Endothelial cell of umbilical vein (primary cell): ENCODE measurements at regions not wholly inside any gene's neighbourhood (a gene's known extent, or its start where the extent isn't known, plus 50 kb on each side); places are given as distances from the start of the nearest gene placed in this dataset.

Experiments used
- BruUV-seq: library from RNA; stranded (reverse); fragments of 400-500 nt; replicated peaks from 2 replicates; lab custom pipeline; 2021; lab: Mats Ljungman, UMichigan
- CTCF ChIA-PET: fragments of 300-600, 350-600 bp; sonication (Branson Sonifier 250); formaldehyde crosslinking; loops from one replicate; lab custom pipeline; 2021; ENCODE audit warnings: antibody characterized with exemption, inconsistent platforms; lab: Charles Lee
- POLR2A ChIA-PET: fragments of 300-600, 350-600 bp; sonication (Branson Sonifier 250); formaldehyde crosslinking; loops from one replicate; lab custom pipeline; 2021; ENCODE audit warnings: antibody characterized with exemption, inconsistent platforms; lab: Charles Lee
- DNase-seq: peaks from one replicate; pipeline ENCODE4 v3.0.0-alpha.2; 2011; ENCODE audit warnings: low read depth, low spot score
- FAIRE-seq: peaks from 2 replicates; lab custom pipeline; 2011; peaks lifted over from hg19 to GRCh38; lab: Jason Lieb, UNC
- H2AFZ ChIP-seq: 2 replicates; pipeline ENCODE4 v1.6.0; 2012; ENCODE audit warnings: low read depth, low read length, control low read depth, inconsistent platforms
- H3K27ac ChIP-seq: 2 replicates; pipeline ENCODE4 v1.5.1; 2011; ENCODE audit warnings: low read depth, mild to moderate bottlenecking, control low read depth, low read length, moderate library complexity; ENCODE audit not compliant: insufficient read depth
- H3K27me3 ChIP-seq, 2 experiments: 2 replicates each; pipeline versions ENCODE4 v1.6.0 to v1.6.1; 2011; ENCODE audit warnings: low read length in 2 of 2, mixed read lengths in 1 of 2; ENCODE audit not compliant: control insufficient read depth in 2 of 2, insufficient read depth in 2 of 2
- H3K36me3 ChIP-seq, 2 experiments: 2 replicates in 1 of 2; 3 replicates in 1 of 2; pipeline ENCODE4 v1.5.1; 2011; ENCODE audit warnings: low read length in 2 of 2, mild to moderate bottlenecking in 1 of 2, moderate library complexity in 1 of 2; ENCODE audit not compliant: control insufficient read depth in 2 of 2, insufficient read depth in 2 of 2; ENCODE audit errors: extremely low read depth in 1 of 2
- H3K4me1 ChIP-seq: 3 replicates; pipeline ENCODE4 v1.5.1; 2011; ENCODE audit warnings: mild to moderate bottlenecking, low read length; ENCODE audit not compliant: control insufficient read depth, insufficient read depth; ENCODE audit errors: extremely low read depth
- H3K4me2 ChIP-seq: 2 replicates; pipeline ENCODE4 v1.6.1; 2011; ENCODE audit warnings: low read length, control low read depth, mixed read lengths; ENCODE audit not compliant: insufficient read depth
- H3K4me3 ChIP-seq, 3 experiments: fragments of 200-600 bp in 1 of 3; sonication (generic), shearing (Covaris generic) in 1 of 3; replicated peaks in 1 of 3; 2 replicates each; pipeline ENCODE4 v1.5.1; 2011 to 2016; ENCODE audit warnings: control low read depth in 3 of 3, low read length in 3 of 3, mild to moderate bottlenecking in 2 of 3, inconsistent platforms in 1 of 3, low read depth in 1 of 3, moderate library complexity in 1 of 3; ENCODE audit not compliant: insufficient read depth in 1 of 3
- H3K79me2 ChIP-seq: 2 replicates; pipeline ENCODE4 v1.6.0; 2012; ENCODE audit warnings: low read length, inconsistent platforms; ENCODE audit not compliant: control insufficient read depth, insufficient read depth
- H3K9ac ChIP-seq: replicated peaks from 2 replicates; pipeline ENCODE3; 2011; ENCODE audit warnings: low read length, control low read depth; ENCODE audit not compliant: insufficient read depth; ENCODE audit errors: extremely low read depth
- H3K9me1 ChIP-seq: replicated peaks from 3 replicates; pipeline ENCODE4 v1.6.0; 2011; ENCODE audit warnings: mild to moderate bottlenecking, low read length; ENCODE audit not compliant: control insufficient read depth, insufficient read depth; ENCODE audit errors: extremely low read depth
- H3K9me3 ChIP-seq: replicated peaks from 2 replicates; pipeline ENCODE4 v1.5.1; 2012; ENCODE audit warnings: low read length, inconsistent platforms; ENCODE audit not compliant: control insufficient read depth, insufficient read depth
- H4K20me1 ChIP-seq: replicated peaks from 2 replicates; pipeline ENCODE3; 2011; ENCODE audit warnings: mild to moderate bottlenecking, low read length; ENCODE audit not compliant: control insufficient read depth, insufficient read depth; ENCODE audit errors: extremely low read depth
- CTCF ChIP-seq, 2 donors: IDR thresholded peaks; 1 replicate in 1 of 2; 2 replicates in 1 of 2; pipeline ENCODE4 v1.5.1; 2011; ENCODE audit warnings: low read length in 2 of 2, mild to moderate bottlenecking in 2 of 2, moderate library complexity in 2 of 2, control low read depth in 1 of 2, inconsistent platforms in 1 of 2, low read depth in 1 of 2; ENCODE audit not compliant: insufficient read depth in 1 of 2; ENCODE audit errors: extremely low read depth in 1 of 2
- EZH2 ChIP-seq: IDR thresholded peaks from 2 replicates; pipeline ENCODE4 v1.6.1; 2012; ENCODE audit warnings: borderline replicate concordance, low read depth, mild to moderate bottlenecking, moderate library complexity, low read length, inconsistent platforms; ENCODE audit not compliant: severe bottlenecking
- FOS ChIP-seq: IDR thresholded peaks from 2 replicates; pipeline ENCODE4 v1.6.1; 2011; ENCODE audit warnings: mild to moderate bottlenecking, low read length, moderate library complexity, borderline replicate concordance; ENCODE audit not compliant: insufficient read depth
- GATA2 ChIP-seq: IDR thresholded peaks from 2 replicates; pipeline ENCODE4 v1.7.0; 2011; ENCODE audit warnings: low read depth, mild to moderate bottlenecking, moderate library complexity, mixed read lengths, low read length; ENCODE audit not compliant: insufficient read length, insufficient read depth
- JUN ChIP-seq: IDR thresholded peaks from 2 replicates; pipeline ENCODE4 v1.6.1; 2011; ENCODE audit warnings: borderline replicate concordance, low read depth; ENCODE audit not compliant: insufficient read length, insufficient read depth
- MYC ChIP-seq: IDR thresholded peaks from one replicate; pipeline ENCODE4 v1.6.1; 2011; ENCODE audit warnings: mild to moderate bottlenecking, low read depth, low read length
- POLR2A ChIP-seq: IDR thresholded peaks from 2 replicates; pipeline ENCODE4 v1.6.1; 2012; ENCODE audit warnings: low read depth, mild to moderate bottlenecking, control low read depth, low read length
- POLR2AphosphoS5 ChIP-seq: IDR thresholded peaks from 2 replicates; pipeline ENCODE4 v1.6.1; 2012; ENCODE audit warnings: low read depth, mild to moderate bottlenecking, control low read depth, low read length, moderate library complexity; ENCODE audit not compliant: insufficient read depth
- dilution Hi-C: fragments of 300-500 bp; cut with MboI; formaldehyde crosslinking; loops from one replicate; pipeline ENCODE4 v1.15.0; 2019; ENCODE audit warnings: low sequenced_read_pairs; ENCODE audit not compliant: extremely low pct_ligation_motif_present
- intact Hi-C: fragments of 100-400 bp; cut with micrococcal nuclease; formaldehyde crosslinking; loops from one replicate; pipeline ENCODE4 v1.10.0; 2022
- TF ChIP-seq, protein P1 (sequence below): IDR thresholded peaks from 2 replicates; pipeline ENCODE4 v1.6.1; 2011; ENCODE audit not compliant: insufficient read depth, insufficient read length

DNA sequence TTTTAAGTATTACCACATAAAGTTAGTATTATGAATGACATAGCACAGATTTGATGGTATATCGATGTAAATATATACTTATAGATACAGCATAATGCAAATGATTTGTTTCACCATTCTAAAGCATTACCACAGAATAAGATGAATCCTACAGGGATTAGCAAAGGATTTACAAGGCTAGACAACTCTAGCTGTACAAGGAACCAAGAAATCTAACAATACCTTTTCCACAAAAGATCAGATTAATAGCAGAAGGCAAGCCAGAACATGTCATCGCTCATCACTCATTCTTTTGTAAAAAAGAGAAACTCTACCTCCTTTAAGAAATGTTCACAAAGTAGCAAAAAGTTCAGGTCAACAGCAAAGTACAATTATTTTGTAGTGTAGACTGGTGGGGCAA, 105.1 kb upstream of the ANK3 start:
- ChIA-PET POLR2A (no interaction called here), CTCF (no interaction called here)
- Histone ChIP-seq H2AFZ (no peak overlapping the region), H3K27me3 (no peaks in the 10 kb centered on the region), H3K79me2 (no peaks in the 10 kb centered on the region), H3K36me3 (no peaks in the 10 kb centered on the region), H3K9me1 (no peaks in the 10 kb centered on the region), H3K9me3 (no peaks in the 10 kb centered on the region), H3K4me2 (no peak overlapping the region), H3K4me1 (no peaks in the 10 kb centered on the region), H4K20me1 (no peaks in the 10 kb centered on the region), H3K27ac (no peak overlapping the region), H3K9ac (no peak overlapping the region), H3K4me3 (no peak overlapping the region)
- dilution Hi-C loops, result no loop called here
- TF ChIP-seq, protein P1, sequence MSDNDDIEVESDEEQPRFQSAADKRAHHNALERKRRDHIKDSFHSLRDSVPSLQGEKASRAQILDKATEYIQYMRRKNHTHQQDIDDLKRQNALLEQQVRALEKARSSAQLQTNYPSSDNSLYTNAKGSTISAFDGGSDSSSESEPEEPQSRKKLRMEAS, result no peak
- TF ChIP-seq JUN (no peak), POLR2A (no peak), FOS (no peak), EZH2 (no peak), POLR2AphosphoS5 (no peak), CTCF (IDR thresholded peaks at IDR 0.05; ENCODE audit: extremely low read depth in 1 of 2, insufficient read depth in 1 of 2, low read depth in 1 of 2, low read length in 2 of 2) (no peak), GATA2 (no peak), MYC (no peak)
- no TSS peak for BruUV-seq
- DNase-seq (no peak), FAIRE-seq (no peak)
- intact Hi-C loops, result no loop called here
